OCI-M1 (cell line): ENCODE measurements at regions not wholly inside any gene's neighbourhood (a gene's known extent, or its start where the extent isn't known, plus 50 kb on each side); places are given as distances from the start of the nearest gene placed in this dataset.
"Not testable (repeated sequence)": the region's sequence is repeated elsewhere in the genome, so short reads cannot be mapped to it uniquely, and the experiment has no call there.

ENCODE experiments used
- DNase-seq: peaks from one replicate; lab custom pipeline; 2025; lab: John Stamatoyannopoulos, UW

GRCh38 chr3:87719060-87719459, 339.7 kb downstream of the CGGBP1 start:
- DNase-seq = no peak

GRCh38 chr3:87710511-87710910, 348.3 kb downstream of the CGGBP1 start:
- DNase-seq = no peak

GRCh38 chr3:87710028-87710427, 348.8 kb downstream of the CGGBP1 start:
- no peak for DNase-seq

GRCh38 chr3:87706176-87706575, 352.6 kb downstream of the CGGBP1 start:
- DNase-seq = no peak

- DNase-seq = no peak
Observed at GRCh38 chr3:87702600-87702999, 356.2 kb downstream of the CGGBP1 start.

GRCh38 chr3:87696124-87697013, 362.4 kb downstream of the CGGBP1 start:
- DNase-seq = no peak

- DNase-seq = no peak
Observed at GRCh38 chr3:87694678-87695077, 364.1 kb downstream of the CGGBP1 start.

GRCh38 chr3:87691109-87691508, 367.7 kb downstream of the CGGBP1 start:
- DNase-seq = no peak

- DNase-seq = not testable (repeated sequence)
Observed at GRCh38 chr3:87678984-87679660, 379.7 kb downstream of the CGGBP1 start.

- peak; percentile 28 for DNase-seq
Observed at GRCh38 chr3:87674397-87675161, 384.2 kb downstream of the CGGBP1 start.

- no peak for DNase-seq
Observed at GRCh38 chr3:87673132-87673531, 385.7 kb downstream of the CGGBP1 start.

- no peak for DNase-seq
Observed at GRCh38 chr3:87654184-87654583, 377.8 kb upstream of the POU1F1 start.

- DNase-seq = not testable (repeated sequence)
Observed at GRCh38 chr3:87653138-87653537, 376.8 kb upstream of the POU1F1 start.

GRCh38 chr3:87634426-87634825, 358.0 kb upstream of the POU1F1 start:
- no peak for DNase-seq

- peak; percentile 79 for DNase-seq
Observed at GRCh38 chr3:87627316-87627715, 350.9 kb upstream of the POU1F1 start.

GRCh38 chr3:87626546-87626945, 350.2 kb upstream of the POU1F1 start:
- peak; percentile 15 for DNase-seq

GRCh38 chr3:87625876-87626275, 349.5 kb upstream of the POU1F1 start:
- DNase-seq = no peak

GRCh38 chr3:87624860-87625259, 348.5 kb upstream of the POU1F1 start:
- DNase-seq = peak; percentile 77

GRCh38 chr3:87621667-87622066, 345.3 kb upstream of the POU1F1 start:
- no peak for DNase-seq

- no peak for DNase-seq
Observed at GRCh38 chr3:87615506-87615905, 339.1 kb upstream of the POU1F1 start.

GRCh38 chr3:87614998-87615397, 338.6 kb upstream of the POU1F1 start:
- DNase-seq = no peak

- no peak for DNase-seq
Observed at GRCh38 chr3:87607234-87607633, 330.9 kb upstream of the POU1F1 start.

- no peak for DNase-seq
Observed at GRCh38 chr3:87595798-87596197, 319.4 kb upstream of the POU1F1 start.
